NB4 (cell line): ENCODE measurements at regions not wholly inside any gene's neighbourhood (a gene's known extent, or its start where the extent isn't known, plus 50 kb on each side); places are given as distances from the start of the nearest gene placed in this dataset.

Experiments used
- CTCF ChIP-seq: IDR thresholded peaks from one replicate; pipeline ENCODE4 v1.5.1; 2012; ENCODE audit warnings: low read depth, low read length
- MAX ChIP-seq: IDR thresholded peaks from 2 replicates; pipeline ENCODE4 v1.6.1; 2011; ENCODE audit warnings: low read depth, low read length

- TF ChIP-seq CTCF = no peak
- no peak for TF ChIP-seq MAX
Observed at GRCh38 chr6:137651178-137651577, 157.0 kb upstream of the OLIG3 start.
